Calu3 (cell line): ENCODE measurements at regions not wholly inside any gene's neighbourhood (a gene's known extent, or its start where the extent isn't known, plus 50 kb on each side); places are given as distances from the start of the nearest gene placed in this dataset.

ENCODE experiments used
- BruUV-seq: library from RNA; stranded (reverse); fragments of 400-500 nt; replicated peaks from 2 replicates; lab custom pipeline; 2021; lab: Mats Ljungman, UMichigan
- CTCF ChIA-PET: fragments of 300-600 bp; sonication (Branson Sonifier 250); formaldehyde crosslinking; loops from one replicate; lab custom pipeline; 2022; ENCODE audit warnings: antibody characterized with exemption; lab: Charles Lee
- DNase-seq: peaks from one replicate; pipeline ENCODE4 v3.0.0; 2022
- H3K27ac Mint-ChIP-seq: one replicate; pipeline ENCODE4 v1.8.0; 2022; ENCODE audit warnings: mixed read lengths; ENCODE audit not compliant: unreplicated experiment
- H3K27me3 Mint-ChIP-seq: one replicate; pipeline ENCODE4 v1.8.0; 2022; ENCODE audit warnings: mixed read lengths; ENCODE audit not compliant: unreplicated experiment
- H3K36me3 Mint-ChIP-seq: one replicate; pipeline ENCODE4 v1.8.0; 2022; ENCODE audit warnings: mild to moderate bottlenecking, moderate library complexity, mixed read lengths; ENCODE audit not compliant: insufficient read depth, unreplicated experiment
- H3K4me1 Mint-ChIP-seq: one replicate; pipeline ENCODE4 v1.8.0; 2022; ENCODE audit warnings: mild to moderate bottlenecking, low read depth, mixed read lengths; ENCODE audit not compliant: unreplicated experiment
- H3K4me3 Mint-ChIP-seq: one replicate; pipeline ENCODE4 v1.8.0; 2022; ENCODE audit warnings: mild to moderate bottlenecking, low read depth, moderate library complexity, mixed read lengths; ENCODE audit not compliant: unreplicated experiment
- H3K9me3 Mint-ChIP-seq: one replicate; pipeline ENCODE4 v1.8.0; 2022; ENCODE audit warnings: low read depth, mixed read lengths; ENCODE audit not compliant: unreplicated experiment
- intact Hi-C: fragments of 100-400 bp; cut with micrococcal nuclease; formaldehyde crosslinking; loops from one replicate; pipeline ENCODE4 v1.10.0; 2022; ENCODE audit not compliant: unreplicated experiment
- TF ChIP-seq, protein P1 (sequence below): fragments of 200-600 bp; IDR thresholded peaks from one replicate; pipeline ENCODE4 v1.8.0; 2022; ENCODE audit warnings: antibody characterized with exemption; ENCODE audit not compliant: unreplicated experiment

DNA sequence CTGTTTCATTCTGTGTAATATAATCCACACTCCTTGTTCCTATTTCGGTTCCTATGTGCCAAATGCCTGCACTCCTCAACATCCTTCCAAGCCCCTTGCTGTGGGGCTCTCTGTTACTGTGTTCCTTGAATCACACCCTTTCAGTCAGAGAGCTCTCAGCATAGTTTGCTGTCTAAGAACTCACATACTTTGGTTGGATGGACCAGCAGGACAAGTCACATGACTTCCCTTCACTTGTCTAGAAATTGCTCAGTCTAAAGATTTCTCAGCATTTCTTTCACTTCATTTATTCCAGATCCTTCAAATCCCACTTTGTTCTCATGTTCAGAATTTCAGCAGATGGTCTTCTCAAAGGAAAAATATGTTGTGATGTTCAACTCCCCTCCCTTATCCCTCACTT lies 203.5 kb upstream of the PFN2 start:
- no TSS peak for BruUV-seq
- TF ChIP-seq, protein P1, sequence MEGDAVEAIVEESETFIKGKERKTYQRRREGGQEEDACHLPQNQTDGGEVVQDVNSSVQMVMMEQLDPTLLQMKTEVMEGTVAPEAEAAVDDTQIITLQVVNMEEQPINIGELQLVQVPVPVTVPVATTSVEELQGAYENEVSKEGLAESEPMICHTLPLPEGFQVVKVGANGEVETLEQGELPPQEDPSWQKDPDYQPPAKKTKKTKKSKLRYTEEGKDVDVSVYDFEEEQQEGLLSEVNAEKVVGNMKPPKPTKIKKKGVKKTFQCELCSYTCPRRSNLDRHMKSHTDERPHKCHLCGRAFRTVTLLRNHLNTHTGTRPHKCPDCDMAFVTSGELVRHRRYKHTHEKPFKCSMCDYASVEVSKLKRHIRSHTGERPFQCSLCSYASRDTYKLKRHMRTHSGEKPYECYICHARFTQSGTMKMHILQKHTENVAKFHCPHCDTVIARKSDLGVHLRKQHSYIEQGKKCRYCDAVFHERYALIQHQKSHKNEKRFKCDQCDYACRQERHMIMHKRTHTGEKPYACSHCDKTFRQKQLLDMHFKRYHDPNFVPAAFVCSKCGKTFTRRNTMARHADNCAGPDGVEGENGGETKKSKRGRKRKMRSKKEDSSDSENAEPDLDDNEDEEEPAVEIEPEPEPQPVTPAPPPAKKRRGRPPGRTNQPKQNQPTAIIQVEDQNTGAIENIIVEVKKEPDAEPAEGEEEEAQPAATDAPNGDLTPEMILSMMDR: no peak
- no peak overlapping the region for H3K4me3 Mint-ChIP-seq
- no peaks in the 10 kb centered on the region for H3K9me3 Mint-ChIP-seq
- H3K4me1 Mint-ChIP-seq: peaks cover 2% of the 10 kb centered on the region
- no peak overlapping the region for H3K27ac Mint-ChIP-seq
- no peak for DNase-seq
- CTCF ChIA-PET: no interaction called here
- intact Hi-C loops: no loop called here
- H3K36me3 Mint-ChIP-seq: no peaks in the 10 kb centered on the region
- H3K27me3 Mint-ChIP-seq: peaks cover 25% of the 10 kb centered on the region

DNA sequence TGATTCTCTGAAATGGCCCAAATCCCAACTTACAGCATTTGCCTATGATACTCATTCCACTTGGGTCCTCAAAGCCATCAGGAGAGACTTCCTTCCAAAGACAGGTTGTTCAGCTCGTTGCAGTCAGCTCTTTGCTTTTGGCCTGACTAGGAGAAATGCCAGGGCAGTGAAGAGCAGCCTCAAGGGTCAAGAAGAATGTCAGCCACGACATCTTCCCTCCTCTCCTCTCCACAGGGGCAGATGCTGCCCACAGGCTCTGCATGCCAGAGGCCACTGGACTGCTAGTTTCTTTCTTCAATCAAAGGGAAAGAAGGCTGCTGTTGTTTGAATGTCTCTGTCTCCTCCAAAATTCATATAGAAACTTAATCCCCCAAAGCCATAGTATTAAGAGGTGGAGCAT lies 201.7 kb upstream of the PFN2 start:
- no peaks in the 10 kb centered on the region for H3K9me3 Mint-ChIP-seq
- H3K4me3 Mint-ChIP-seq: no peak overlapping the region
- CTCF ChIA-PET: interaction anchor here (1.3 kb wide), 1 partner anchor 12 kb away, joined by 3 read pairs; no protein-coding TSS in a partner anchor
- DNase-seq: no peak
- no peaks in the 10 kb centered on the region for H3K4me1 Mint-ChIP-seq
- no peak overlapping the region for H3K27ac Mint-ChIP-seq
- TF ChIP-seq, protein P1: no peak
- peaks cover 25% of the 10 kb centered on the region for H3K27me3 Mint-ChIP-seq
- no peaks in the 10 kb centered on the region for H3K36me3 Mint-ChIP-seq
- no TSS peak for BruUV-seq
- intact Hi-C loops: no loop called here

DNA sequence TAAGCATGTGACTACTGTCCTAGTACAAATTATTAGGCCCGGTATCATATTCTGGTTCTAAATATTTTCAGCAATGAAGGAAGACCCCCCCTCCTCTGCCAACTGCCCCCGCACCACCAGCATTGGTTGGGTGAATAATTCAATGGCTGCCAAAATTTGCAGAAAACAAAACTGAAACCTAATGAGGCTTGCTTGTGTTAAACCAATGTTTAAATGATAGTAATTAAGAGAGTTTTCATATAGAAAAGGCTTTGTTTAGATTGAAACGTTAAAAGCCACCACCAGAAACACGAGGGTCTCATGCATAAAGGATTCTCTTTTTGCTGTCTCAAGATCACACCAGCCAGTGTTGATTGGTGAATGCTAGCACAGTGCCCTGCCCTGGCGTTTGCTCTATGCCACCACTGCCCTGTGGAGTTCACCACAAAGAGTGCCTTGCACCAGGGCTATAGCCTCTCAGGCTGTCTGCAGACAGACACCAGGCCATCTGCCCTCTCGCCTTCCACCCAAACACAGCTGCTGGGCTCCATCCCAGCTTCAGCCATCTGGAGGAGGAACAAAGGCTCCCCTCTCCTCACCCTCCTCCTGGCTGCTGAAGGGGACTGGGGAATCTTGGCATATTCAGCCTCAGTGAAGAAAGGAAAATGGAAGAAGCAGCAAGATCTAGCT lies 200.3 kb upstream of the PFN2 start:
- Mint-ChIP-seq H3K4me1 (no peaks in the 10 kb centered on the region), H3K4me3 (no peak overlapping the region), H3K9me3 (no peaks in the 10 kb centered on the region), H3K36me3 (no peaks in the 10 kb centered on the region), H3K27ac (no peak overlapping the region), H3K27me3 (peaks cover 25% of the 10 kb centered on the region)
- CTCF ChIA-PET: no interaction called here
- no TSS peak for BruUV-seq
- TF ChIP-seq, protein P1: no peak
- DNase-seq: no peak
- intact Hi-C loops: no loop called here

DNA sequence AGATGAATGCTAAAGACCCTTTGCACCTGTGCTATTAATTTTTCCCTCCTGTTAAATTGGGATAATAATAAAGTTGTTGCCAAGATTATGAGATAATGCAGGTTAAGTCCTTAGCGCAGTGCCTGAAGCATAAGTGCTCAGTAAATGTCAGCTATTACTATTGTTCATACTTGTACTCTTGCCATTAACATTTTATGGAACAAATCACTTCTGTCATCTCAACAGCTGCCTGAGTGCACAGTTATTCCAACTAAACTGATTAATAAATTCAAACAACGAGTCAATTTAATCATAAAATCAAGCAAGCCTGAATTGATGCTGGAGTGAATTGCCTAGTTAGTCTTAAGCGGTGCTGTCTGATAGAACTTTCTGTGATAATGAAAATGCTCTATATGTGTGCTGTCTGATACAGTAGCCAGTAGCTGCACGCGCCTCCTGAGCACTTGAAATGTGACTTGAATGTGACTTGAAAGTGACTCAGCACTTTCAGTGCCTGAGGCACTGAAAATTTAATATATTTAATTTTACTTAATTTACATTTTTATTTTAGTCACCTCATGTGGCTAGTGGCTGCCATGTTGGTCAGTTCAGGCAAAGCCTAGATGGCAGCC lies 198.7 kb upstream of the PFN2 start:
- DNase-seq: no peak
- H3K27me3 Mint-ChIP-seq: peaks cover 24% of the 10 kb centered on the region

More for the DNA sequence above, 198.7 kb upstream of the PFN2 start:
- TF ChIP-seq, protein P1: no peak
- intact Hi-C loops: no loop called here
- Mint-ChIP-seq H3K36me3 (no peaks in the 10 kb centered on the region), H3K4me3 (no peak overlapping the region), H3K9me3 (no peaks in the 10 kb centered on the region), H3K27ac (no peak overlapping the region), H3K4me1 (no peaks in the 10 kb centered on the region)
- CTCF ChIA-PET: no interaction called here
- no TSS peak for BruUV-seq
